ENCODE measurements at regions not wholly inside any gene's neighbourhood (a gene's known extent, or its start where the extent isn't known, plus 50 kb on each side); places are given as distances from the start of the nearest gene placed in this dataset.

GRCh38 chr4:13095722-13096121 is 388.4 kb downstream of the RAB28 start:
- H2BK5ac ChIP-seq (ENCODE audit: low read depth, low read length): no peak overlapping the region
- no peak for FAIRE-seq
- TF ChIP-seq POU5F1 (IDR thresholded peaks at IDR 0.05; ENCODE audit: low read depth, low read length): no peak
- TF ChIP-seq POLR2A (IDR thresholded peaks at IDR 0.05; ENCODE audit: control extremely low read depth in 1 of 2, low read depth in 2 of 2, low read length in 2 of 2): no peak
- no peak for TF ChIP-seq PHF8 (conservative IDR thresholded peaks at IDR 0.05; ENCODE audit: low read depth, low read length)
- no peak for TF ChIP-seq RBBP5 (IDR thresholded peaks at IDR 0.05; ENCODE audit: borderline replicate concordance, low read depth, low read length)
- TF ChIP-seq JUND (IDR thresholded peaks at IDR 0.05; ENCODE audit: low read length): no peak
- TF ChIP-seq USF2 (IDR thresholded peaks at IDR 0.05; ENCODE audit: low read length): no peak
- TF ChIP-seq SP2 (IDR thresholded peaks at IDR 0.05; ENCODE audit: low read length): no peak
- TF ChIP-seq TAF1 (IDR thresholded peaks at IDR 0.05; ENCODE audit: low read depth, low read length): no peak
- TF ChIP-seq SIN3A (conservative IDR thresholded peaks at IDR 0.05 in 1 of 2, IDR thresholded peaks at IDR 0.05 in 1 of 2; ENCODE audit: low read depth in 1 of 2, low read length in 2 of 2): no peak
- TF ChIP-seq NRF1 (IDR thresholded peaks at IDR 0.05; ENCODE audit: low read depth, low read length): no peak
- no peak for TF ChIP-seq CEBPB (IDR thresholded peaks at IDR 0.05; ENCODE audit: low read depth, low read length)
- TF ChIP-seq BCL11A (IDR thresholded peaks at IDR 0.05; ENCODE audit: low read depth in 2 of 2, low read length in 2 of 2): no peak
- no peak for TF ChIP-seq ATF3 (IDR thresholded peaks at IDR 0.05; ENCODE audit: insufficient read depth, low read depth, low read length)
- TF ChIP-seq NANOG (IDR thresholded peaks at IDR 0.05; ENCODE audit: insufficient read depth, low read depth, low read length, poor library complexity, severe bottlenecking): no peak

More at GRCh38 chr4:13095722-13096121, 388.4 kb downstream of the RAB28 start:
- no peak overlapping the region for H3K4ac ChIP-seq (replicated peaks; ENCODE audit: insufficient read length, low read depth, low read length)
- CTCF ChIA-PET (ENCODE audit: partially characterized antibody): interaction anchor here (1.3 kb wide), 1 partner anchor 64 kb away, joined by 4 read pairs; no protein-coding TSS in a partner anchor
- H3K9ac ChIP-seq (replicated peaks in 1 of 4; ENCODE audit: extremely low read depth in 1 of 4, low read depth in 3 of 4, low read length in 3 of 4): no peak overlapping the region
- DNase-seq (ENCODE audit: low read depth in 1 of 2, low spot score in 2 of 2): no peak
- no peak overlapping the region for H4K8ac ChIP-seq (ENCODE audit: extremely low read depth, insufficient read depth, low read length)
- H3K27me3 ChIP-seq (replicated peaks in 1 of 4; ENCODE audit: control insufficient read depth in 3 of 4, extremely low read depth in 1 of 4, insufficient read depth in 3 of 4, low read length in 3 of 4): no peaks in the 10 kb centered on the region
- POLR2A ChIA-PET (ENCODE audit: partially characterized antibody): no interaction called here
- H3K23me2 ChIP-seq (ENCODE audit: low read depth, low read length): no peaks in the 10 kb centered on the region
- no peak overlapping the region for H2AK5ac ChIP-seq (ENCODE audit: low read depth, low read length)
- no peak overlapping the region for H2BK20ac ChIP-seq (ENCODE audit: low read length)
- no peak overlapping the region for H3K4me2 ChIP-seq (ENCODE audit: insufficient read depth in 1 of 2, low read depth in 2 of 2, low read length in 2 of 2)
- H2BK12ac ChIP-seq (ENCODE audit: low read depth, low read length): no peak overlapping the region
- no peak overlapping the region for H3K23ac ChIP-seq (ENCODE audit: insufficient read length)
- no peak overlapping the region for H2BK120ac ChIP-seq (replicated peaks; ENCODE audit: low read depth, low read length)
- no peaks in the 10 kb centered on the region for H3K79me2 ChIP-seq (ENCODE audit: control insufficient read depth in 1 of 2, insufficient read depth in 2 of 2, low read length in 2 of 2)
- H4K5ac ChIP-seq (ENCODE audit: insufficient read length, low read depth, low read length): no peak overlapping the region
- no peak overlapping the region for H2BK15ac ChIP-seq (ENCODE audit: low read length)
- H3K36me3 ChIP-seq (ENCODE audit: control insufficient read depth in 2 of 4, insufficient read depth in 4 of 4, low read length in 3 of 4): peaks cover 0 to 3% (median 0%) of the 10 kb centered on the region in 4 experiments; a peak in 1 of 8 replicates
- no peak overlapping the region for H3K4me3 ChIP-seq (ENCODE audit: extremely low read depth in 1 of 4, insufficient read depth in 2 of 4, low read depth in 3 of 4, low read length in 4 of 4)
- no peaks in the 10 kb centered on the region for H3K4me1 ChIP-seq (replicated peaks in 1 of 4; ENCODE audit: control insufficient read depth in 3 of 4, insufficient read depth in 4 of 4, low read length in 3 of 4)
- H3K9me3 ChIP-seq (ENCODE audit: insufficient read depth in 2 of 2, low read depth in 1 of 2, low read length in 1 of 2): no peaks in the 10 kb centered on the region
- H3K27ac ChIP-seq (ENCODE audit: low read depth, low read length): no peak overlapping the region
- H4K20me1 ChIP-seq (replicated peaks in 1 of 2; ENCODE audit: control insufficient read depth in 1 of 2, insufficient read depth in 2 of 2, low read length in 2 of 2): no peaks in the 10 kb centered on the region
- 92% methylated on average over 1 of the region's 1 CpG; no CpG with 5 or more reads in 1 of the 2 experiments for WGBS, 2 experiments (ENCODE audit: extremely low coverage in 1 of 2, insufficient coverage in 1 of 2, insufficient read length in 1 of 2, insufficient replicate concordance in 2 of 2, low coverage in 1 of 2, low lambda C conversion rate in 2 of 2, missing lambda C conversion rate in 1 of 2)
- H3K79me1 ChIP-seq (ENCODE audit: low read depth, low read length): no peaks in the 10 kb centered on the region
- H2AFZ ChIP-seq (ENCODE audit: low read length): no peak overlapping the region
- no peak overlapping the region for H4K91ac ChIP-seq (replicated peaks; ENCODE audit: insufficient read length, low read length)
- H3K14ac ChIP-seq (ENCODE audit: insufficient read length): no peak overlapping the region
- no peak overlapping the region for H3K56ac ChIP-seq (replicated peaks; ENCODE audit: insufficient read length, low read depth, low read length)
- no peak overlapping the region for H3K18ac ChIP-seq (ENCODE audit: extremely low read depth, low read length)
